Heart left ventricle (tissue), 13 donors: ENCODE measurements at regions not wholly inside any gene's neighbourhood (a gene's known extent, or its start where the extent isn't known, plus 50 kb on each side); places are given as distances from the start of the nearest gene placed in this dataset.

ENCODE experiments used
- POLR2A ChIP-seq, 2 donors: fragments of 450-650 bp; IDR thresholded peaks; one replicate each; pipeline ENCODE4 v1.6.1; 2017; ENCODE audit warnings: antibody characterized with exemption in 2 of 2, mild to moderate bottlenecking in 2 of 2, moderate library complexity in 2 of 2
- TF ChIP-seq, protein P1 (sequence below), 12 donors: fragments of 200-600 bp; sonication (generic) in 4 of 12; IDR thresholded peaks; one replicate each; pipeline versions ENCODE4 v1.5.0 to v1.8.0; 2018 to 2022; ENCODE audit warnings: antibody characterized with exemption in 12 of 12, mild to moderate bottlenecking in 5 of 12
- donor health status: ischemic (EF 13 %, LVEDD 7.1; RV severe dilation, severe dysfunction).
- donor health status: DM: no; HTN: yes; CAD: no.
- donor health status: DM: no; HTN: no; CAD: no.
- donor health status: ischemic (EF 25% LVEDD 6.9; RV normal size, moderate dysfunction).
- donor health status: ischemic (EF 25% LVEDD 5.7; RV mildly dilated, moderate dysfunction).
- donor health status: ischemic (EF 35%, LVEDD 5.7; RV mildly dilated, moderate dysfunction).
- donor health status: nonischemic (EF 11% LVEDD 7.7; RV severe dilation, severe dysfunction).
- donor health status: DM: yes; HTN: yes; CAD: no.
- donor health status: PGD.
- donor health status: ischemic (EF 29% LVEDD 5.4; RV normal size, mild dysfunction).
- donor health status: nonischemic (EF 23%, LVEDD 6.1; RV moderate dilation, normal function).

- TF ChIP-seq POLR2A (IDR thresholded peaks at IDR 0.05): no peak
- TF ChIP-seq, protein P1, sequence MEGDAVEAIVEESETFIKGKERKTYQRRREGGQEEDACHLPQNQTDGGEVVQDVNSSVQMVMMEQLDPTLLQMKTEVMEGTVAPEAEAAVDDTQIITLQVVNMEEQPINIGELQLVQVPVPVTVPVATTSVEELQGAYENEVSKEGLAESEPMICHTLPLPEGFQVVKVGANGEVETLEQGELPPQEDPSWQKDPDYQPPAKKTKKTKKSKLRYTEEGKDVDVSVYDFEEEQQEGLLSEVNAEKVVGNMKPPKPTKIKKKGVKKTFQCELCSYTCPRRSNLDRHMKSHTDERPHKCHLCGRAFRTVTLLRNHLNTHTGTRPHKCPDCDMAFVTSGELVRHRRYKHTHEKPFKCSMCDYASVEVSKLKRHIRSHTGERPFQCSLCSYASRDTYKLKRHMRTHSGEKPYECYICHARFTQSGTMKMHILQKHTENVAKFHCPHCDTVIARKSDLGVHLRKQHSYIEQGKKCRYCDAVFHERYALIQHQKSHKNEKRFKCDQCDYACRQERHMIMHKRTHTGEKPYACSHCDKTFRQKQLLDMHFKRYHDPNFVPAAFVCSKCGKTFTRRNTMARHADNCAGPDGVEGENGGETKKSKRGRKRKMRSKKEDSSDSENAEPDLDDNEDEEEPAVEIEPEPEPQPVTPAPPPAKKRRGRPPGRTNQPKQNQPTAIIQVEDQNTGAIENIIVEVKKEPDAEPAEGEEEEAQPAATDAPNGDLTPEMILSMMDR (IDR thresholded peaks at IDR 0.05): no peak
These were observed 219.1 kb downstream of the FGF13 start for GRCh38 chrX:138492371-138492770.
